H1 (cell line): ENCODE measurements at regions not wholly inside any gene's neighbourhood (a gene's known extent, or its start where the extent isn't known, plus 50 kb on each side); places are given as distances from the start of the nearest gene placed in this dataset.
A peak's percentile ranks its signal among the peaks of the same experiment; 100 is the strongest.

Experiments used
- CTCF ChIA-PET: fragments of 300-600 bp; sonication (Branson Sonifier 250); formaldehyde crosslinking; loops from one replicate; lab custom pipeline; 2021; ENCODE audit not compliant: partially characterized antibody; lab: Charles Lee
- POLR2A ChIA-PET: fragments of 300-600 bp; sonication (Branson Sonifier 250); formaldehyde crosslinking; loops from one replicate; lab custom pipeline; 2021; ENCODE audit warnings: inconsistent platforms; ENCODE audit not compliant: partially characterized antibody; lab: Charles Lee
- DNase-seq, 2 experiments: peaks; one replicate each; pipeline versions ENCODE4 v3.0.0 to v3.0.0-alpha.2; 2010 to 2022; ENCODE audit warnings: low spot score in 2 of 2, low read depth in 1 of 2, mixed read lengths in 1 of 2
- FAIRE-seq: peaks from 2 replicates; lab custom pipeline; 2011; peaks lifted over from hg19 to GRCh38; lab: Jason Lieb, UNC
- H2AFZ ChIP-seq: 2 replicates; pipeline ENCODE4 v1.8.1; 2012; ENCODE audit warnings: low read length, inconsistent platforms
- H2AK5ac ChIP-seq: 2 replicates; pipeline ENCODE4 v1.6.1; 2013; ENCODE audit warnings: low read depth, low read length
- H2BK120ac ChIP-seq: replicated peaks from 2 replicates; pipeline ENCODE3; 2013; ENCODE audit warnings: low read depth, low read length, inconsistent platforms
- H2BK12ac ChIP-seq: 2 replicates; pipeline ENCODE4 v1.6.1; 2013; ENCODE audit warnings: low read depth, low read length
- H2BK15ac ChIP-seq: 2 replicates; pipeline ENCODE4 v1.6.1; 2013; ENCODE audit warnings: low read length
- H2BK20ac ChIP-seq: 2 replicates; pipeline ENCODE4 v1.6.1; 2013; ENCODE audit warnings: low read length
- H2BK5ac ChIP-seq: 2 replicates; pipeline ENCODE4 v1.6.1; 2013; ENCODE audit warnings: low read depth, low read length
- H3K14ac ChIP-seq: 2 replicates; pipeline ENCODE4 v1.6.1; 2013; ENCODE audit warnings: inconsistent platforms; ENCODE audit not compliant: insufficient read length
- H3K18ac ChIP-seq: 2 replicates; pipeline ENCODE4 v1.6.1; 2013; ENCODE audit warnings: low read length; ENCODE audit errors: extremely low read depth
- H3K23ac ChIP-seq: 2 replicates; pipeline ENCODE4 v1.6.1; 2013; ENCODE audit warnings: inconsistent platforms; ENCODE audit not compliant: insufficient read length
- H3K23me2 ChIP-seq: 2 replicates; pipeline ENCODE4 v1.6.1; 2013; ENCODE audit warnings: low read depth, low read length
- H3K27ac ChIP-seq: 2 replicates; pipeline ENCODE4 v1.6.1; 2011; ENCODE audit warnings: low read depth, low read length, inconsistent platforms
- H3K27me3 ChIP-seq, 4 experiments: replicated peaks in 1 of 4; 1 replicate in 1 of 4; 2 replicates in 3 of 4; pipeline versions ENCODE4 v1.6.1 to v1.8.1; 2011 to 2013; ENCODE audit warnings: low read length in 3 of 4, mild to moderate bottlenecking in 3 of 4, inconsistent platforms in 2 of 4, mixed read lengths in 2 of 4, moderate library complexity in 1 of 4; ENCODE audit not compliant: control insufficient read depth in 3 of 4, insufficient read depth in 3 of 4; ENCODE audit errors: extremely low read depth in 1 of 4
- H3K36me3 ChIP-seq, 4 experiments: 2 replicates each; pipeline versions ENCODE4 v1.6.1 to v1.8.1; 2011 to 2013; ENCODE audit warnings: mild to moderate bottlenecking in 4 of 4, low read length in 3 of 4, moderate library complexity in 2 of 4, control low read depth in 1 of 4, inconsistent platforms in 1 of 4; ENCODE audit not compliant: insufficient read depth in 4 of 4, control insufficient read depth in 2 of 4
- H3K4ac ChIP-seq: replicated peaks from 2 replicates; pipeline ENCODE3; 2013; ENCODE audit warnings: low read length, low read depth, mixed read lengths, inconsistent platforms; ENCODE audit not compliant: insufficient read length
- H3K4me1 ChIP-seq, 4 experiments: replicated peaks in 1 of 4; 1 replicate in 1 of 4; 2 replicates in 3 of 4; pipeline versions ENCODE4 v1.6.1 to v1.8.1; 2011 to 2013; ENCODE audit warnings: low read length in 3 of 4, inconsistent platforms in 2 of 4, mixed read lengths in 1 of 4; ENCODE audit not compliant: insufficient read depth in 4 of 4, control insufficient read depth in 3 of 4
- H3K4me2 ChIP-seq, 2 experiments: 2 replicates each; pipeline versions ENCODE4 v1.6.1 to v1.8.1; 2011 to 2013; ENCODE audit warnings: low read depth in 2 of 2, low read length in 2 of 2, control low read depth in 1 of 2, inconsistent platforms in 1 of 2, mild to moderate bottlenecking in 1 of 2; ENCODE audit not compliant: insufficient read depth in 1 of 2
- H3K4me3 ChIP-seq, 4 experiments: fragments of 200-600, 300-600 bp in 1 of 4; sonication (generic), shearing (Covaris generic), sonication (Bioruptor Twin) in 1 of 4; 2 replicates each; pipeline versions ENCODE4 v1.5.1 to v1.8.1; 2011 to 2016; ENCODE audit warnings: low read length in 4 of 4, low read depth in 3 of 4, control low read depth in 2 of 4, inconsistent platforms in 2 of 4, mild to moderate bottlenecking in 2 of 4, mixed read lengths in 1 of 4, moderate library complexity in 1 of 4; ENCODE audit not compliant: insufficient read depth in 2 of 4; ENCODE audit errors: extremely low read depth in 1 of 4
- H3K56ac ChIP-seq: replicated peaks from 2 replicates; pipeline ENCODE3; 2013; ENCODE audit warnings: low read depth, mild to moderate bottlenecking, mixed read lengths, low read length, inconsistent platforms; ENCODE audit not compliant: insufficient read length
- H3K79me1 ChIP-seq: 2 replicates; pipeline ENCODE4 v1.6.1; 2013; ENCODE audit warnings: low read depth, low read length, control low read depth
- H3K79me2 ChIP-seq, 2 experiments: 2 replicates each; pipeline versions ENCODE4 v1.6.1 to v1.8.1; 2012 to 2013; ENCODE audit warnings: low read length in 2 of 2, mild to moderate bottlenecking in 2 of 2, inconsistent platforms in 1 of 2; ENCODE audit not compliant: insufficient read depth in 2 of 2, control insufficient read depth in 1 of 2
- H3K9ac ChIP-seq, 4 experiments: replicated peaks in 1 of 4; 1 replicate in 1 of 4; 2 replicates in 3 of 4; pipeline versions ENCODE4 v1.6.1 to v1.8.1; 2011 to 2013; ENCODE audit warnings: low read depth in 3 of 4, low read length in 3 of 4, control low read depth in 2 of 4, mild to moderate bottlenecking in 2 of 4, moderate library complexity in 2 of 4, inconsistent platforms in 1 of 4; ENCODE audit errors: extremely low read depth in 1 of 4
- H3K9me3 ChIP-seq, 2 experiments: 2 replicates each; pipeline versions ENCODE4 v1.6.1 to v1.8.1; 2012 to 2013; ENCODE audit warnings: mild to moderate bottlenecking in 2 of 2, moderate library complexity in 2 of 2, control low read depth in 1 of 2, inconsistent platforms in 1 of 2, low read depth in 1 of 2, low read length in 1 of 2, mixed read lengths in 1 of 2; ENCODE audit not compliant: insufficient read depth in 2 of 2
- H4K20me1 ChIP-seq, 2 experiments: replicated peaks in 1 of 2; 2 replicates each; pipeline versions ENCODE3 to v1.8.1; 2011 to 2013; ENCODE audit warnings: inconsistent platforms in 2 of 2, low read length in 2 of 2, mild to moderate bottlenecking in 1 of 2; ENCODE audit not compliant: insufficient read depth in 2 of 2, control insufficient read depth in 1 of 2
- H4K5ac ChIP-seq: 2 replicates; pipeline ENCODE4 v1.6.1; 2013; ENCODE audit warnings: low read length, low read depth, mixed read lengths, inconsistent platforms; ENCODE audit not compliant: insufficient read length
- H4K8ac ChIP-seq: 2 replicates; pipeline ENCODE4 v1.8.0; 2013; ENCODE audit warnings: mild to moderate bottlenecking, moderate library complexity, low read length, inconsistent platforms; ENCODE audit not compliant: insufficient read depth; ENCODE audit errors: extremely low read depth
- H4K91ac ChIP-seq: replicated peaks from 2 replicates; pipeline ENCODE3; 2013; ENCODE audit warnings: low read length, mixed read lengths, inconsistent platforms; ENCODE audit not compliant: insufficient read length
- WGBS, 2 experiments: shearing (Covaris generic) in 1 of 2; methylation state at CpG; one replicate each; pipeline versions ENCODE4 v1.1.6 to v1.1.7; 2013 to 2015; ENCODE audit warnings: low lambda C conversion rate in 2 of 2, mixed read lengths in 2 of 2, inconsistent platforms in 1 of 2, low coverage in 1 of 2, missing lambda C conversion rate in 1 of 2; ENCODE audit not compliant: insufficient replicate concordance in 2 of 2, insufficient coverage in 1 of 2, insufficient read length in 1 of 2; ENCODE audit errors: extremely low coverage in 1 of 2, missing lambda C conversion rate in 1 of 2; 5-methylcytosine and 5-hydroxymethylcytosine counted together

- Histone ChIP-seq H3K9me3 (no peaks in the 10 kb centered on the region), H3K36me3 (no peaks in the 10 kb centered on the region), H4K8ac (0 out of 2 replicates have a peak overlapping the region, but pooled peaks have one; percentile 14), H2BK12ac (no peak overlapping the region), H3K79me2 (no peaks in the 10 kb centered on the region), H2BK15ac (no peak overlapping the region), H3K56ac (no peak overlapping the region), H3K23ac (no peak overlapping the region), H3K27ac (no peak overlapping the region), H2BK120ac (no peak overlapping the region), H2AK5ac (no peak overlapping the region), H3K14ac (no peak overlapping the region), H3K4me2 (no peak overlapping the region), H3K27me3 (no peaks in the 10 kb centered on the region), H4K5ac (no peak overlapping the region), H3K4me3 (no peak overlapping the region), H3K18ac (no peak overlapping the region), H2BK5ac (no peak overlapping the region), H3K79me1 (no peaks in the 10 kb centered on the region), H3K4ac (no peak overlapping the region), H2BK20ac (no peak overlapping the region), H4K20me1 (no peaks in the 10 kb centered on the region), H2AFZ (no peak overlapping the region), H3K4me1 (no peaks in the 10 kb centered on the region), H3K23me2 (no peaks in the 10 kb centered on the region), H4K91ac (no peak overlapping the region), H3K9ac (no peak overlapping the region)
- WGBS, 2 experiments = 87% methylated on average over 7 of the region's 7 CpGs; no CpG with 5 or more reads in 1 of the 2 experiments
- FAIRE-seq (no peak), DNase-seq (no peak)
- ChIA-PET POLR2A (no interaction called here), CTCF (no interaction called here)
These were observed 454.3 kb downstream of the HAPSTR1 start for GRCh38 chr16:9545522-9546437.
